ENCODE measurements at regions not wholly inside any gene's neighbourhood (a gene's known extent, or its start where the extent isn't known, plus 50 kb on each side); places are given as distances from the start of the nearest gene placed in this dataset.

DNA sequence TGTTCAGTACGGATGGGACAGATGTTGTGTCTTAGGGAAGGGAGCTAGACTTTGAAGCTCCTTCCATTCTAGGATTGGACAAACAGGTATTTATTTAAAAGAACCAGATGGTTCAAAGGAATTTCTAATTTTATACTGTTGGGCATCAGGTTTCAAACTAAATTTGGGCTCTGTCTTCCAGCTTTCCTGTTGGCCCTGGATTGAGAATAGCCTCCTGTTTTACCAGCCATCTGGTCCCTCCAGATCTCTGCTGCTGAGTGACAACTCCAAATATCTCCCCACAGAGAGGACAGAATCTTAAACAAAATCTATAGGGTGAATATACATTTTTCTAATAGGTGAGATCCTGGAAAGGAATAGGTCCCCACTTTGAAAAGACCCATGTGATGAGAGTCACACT lies 52.5 kb upstream of the CNIH3 start:
- no peak for TF ChIP-seq CTCF (IDR thresholded peaks at IDR 0.05 in 2 of 3, conservative IDR thresholded peaks at IDR 0.05 in 1 of 3; ENCODE audit: control insufficient read depth in 2 of 3, extremely low read depth in 1 of 3, insufficient read depth in 1 of 3, low read depth in 3 of 3, low read length in 3 of 3)
- TF ChIP-seq E2F4 (IDR thresholded peaks at IDR 0.05; ENCODE audit: low read depth, low read length): no peak
- TF ChIP-seq SRF (IDR thresholded peaks at IDR 0.05; ENCODE audit: low read depth in 2 of 2, low read length in 2 of 2): no peak
- no peak for TF ChIP-seq HCFC1 (IDR thresholded peaks at IDR 0.05; ENCODE audit: low read length)

All from GM12878 (cell line).